Activated CD4-positive, alpha-beta T cell treated with anti-CD3 and anti-CD28 coated beads, Interleukin-2, amount 50 U/mL, for 24 hours (primary cell): ENCODE measurements at regions not wholly inside any gene's neighbourhood (a gene's known extent, or its start where the extent isn't known, plus 50 kb on each side); places are given as distances from the start of the nearest gene placed in this dataset.
"Not testable (repeated sequence)": the region's sequence is repeated elsewhere in the genome, so short reads cannot be mapped to it uniquely, and the experiment has no call there.

Source experiments
- DNase-seq, 2 donors: peaks; one replicate each; pipeline ENCODE4 v3.0.0-alpha.2; 2020; ENCODE audit warnings: low read depth in 1 of 2, low spot score in 1 of 2

DNA sequence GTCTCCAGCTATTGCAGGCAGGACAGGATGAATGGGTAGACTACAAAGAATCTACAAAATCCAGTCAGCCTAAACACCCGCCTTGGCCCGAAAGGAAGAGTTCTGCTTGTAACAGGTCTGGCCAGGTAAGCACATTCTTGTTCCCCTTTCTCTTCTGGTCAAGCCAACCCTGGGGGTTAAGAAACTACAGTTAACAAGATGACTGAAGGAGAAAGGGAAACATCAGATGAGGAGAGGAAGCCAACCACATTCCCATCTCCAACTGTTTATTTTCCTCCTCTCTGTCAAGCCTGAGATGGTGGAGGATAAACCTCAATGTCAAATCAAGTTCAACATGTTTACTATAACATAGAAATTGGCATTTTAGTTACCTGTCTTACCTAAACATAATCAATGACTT lies 198.9 kb downstream of the IPMK start:
- DNase-seq, result no peak

DNA sequence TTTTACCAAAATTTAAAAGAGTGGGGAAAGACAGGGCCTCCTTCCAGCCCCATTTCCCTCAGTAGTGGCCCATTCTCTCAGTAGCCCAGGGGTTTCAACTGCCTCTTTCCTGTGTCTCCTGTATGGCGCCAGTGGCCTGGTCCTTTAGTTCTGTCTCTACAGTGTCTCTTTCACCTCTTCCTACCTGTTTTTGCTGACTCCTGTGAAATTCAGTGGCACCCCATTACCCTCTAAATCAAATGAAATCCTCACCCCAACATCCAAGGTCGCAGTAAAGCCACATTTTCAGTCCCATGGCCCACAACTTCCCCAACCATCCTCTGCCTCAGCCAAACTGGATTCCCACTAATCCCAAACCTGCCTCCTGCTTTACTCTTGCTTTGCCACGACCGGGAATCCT lies 200.7 kb downstream of the IPMK start:
- no peak for DNase-seq

DNA sequence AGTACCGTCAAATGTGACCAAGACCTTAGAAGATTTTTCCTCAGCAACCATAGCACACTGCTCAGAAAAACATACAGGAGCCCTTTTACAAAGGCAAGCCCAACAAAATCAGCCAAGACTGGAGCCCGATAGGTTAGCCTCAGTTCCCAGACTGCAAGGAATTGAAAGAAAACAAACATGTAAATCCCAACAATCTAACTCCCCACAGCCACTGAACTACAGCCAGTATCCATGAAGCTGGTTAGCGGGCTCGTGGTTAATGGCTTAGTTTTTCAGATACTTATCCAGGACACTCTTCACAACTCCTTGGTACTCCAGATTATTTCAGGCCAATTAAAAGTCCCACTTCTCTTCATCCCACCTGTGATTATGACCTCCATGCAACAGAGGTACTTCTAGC lies 201.6 kb downstream of the IPMK start:
- DNase-seq, result no peak

DNA sequence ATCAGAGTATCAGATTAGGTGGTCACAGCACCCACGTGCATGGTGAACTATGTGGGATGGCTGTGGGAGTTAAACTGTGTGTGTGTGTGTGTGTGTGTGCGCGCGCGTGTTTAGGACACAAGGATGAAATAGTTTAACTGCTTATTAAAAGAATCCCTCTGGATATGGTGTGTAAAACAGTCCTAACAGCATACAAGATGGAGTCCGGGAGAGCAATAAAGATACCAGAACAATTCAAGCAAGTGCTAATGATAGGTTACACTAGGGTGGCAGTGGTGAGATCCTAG lies 202.2 kb downstream of the IPMK start:
- no peak for DNase-seq

DNA sequence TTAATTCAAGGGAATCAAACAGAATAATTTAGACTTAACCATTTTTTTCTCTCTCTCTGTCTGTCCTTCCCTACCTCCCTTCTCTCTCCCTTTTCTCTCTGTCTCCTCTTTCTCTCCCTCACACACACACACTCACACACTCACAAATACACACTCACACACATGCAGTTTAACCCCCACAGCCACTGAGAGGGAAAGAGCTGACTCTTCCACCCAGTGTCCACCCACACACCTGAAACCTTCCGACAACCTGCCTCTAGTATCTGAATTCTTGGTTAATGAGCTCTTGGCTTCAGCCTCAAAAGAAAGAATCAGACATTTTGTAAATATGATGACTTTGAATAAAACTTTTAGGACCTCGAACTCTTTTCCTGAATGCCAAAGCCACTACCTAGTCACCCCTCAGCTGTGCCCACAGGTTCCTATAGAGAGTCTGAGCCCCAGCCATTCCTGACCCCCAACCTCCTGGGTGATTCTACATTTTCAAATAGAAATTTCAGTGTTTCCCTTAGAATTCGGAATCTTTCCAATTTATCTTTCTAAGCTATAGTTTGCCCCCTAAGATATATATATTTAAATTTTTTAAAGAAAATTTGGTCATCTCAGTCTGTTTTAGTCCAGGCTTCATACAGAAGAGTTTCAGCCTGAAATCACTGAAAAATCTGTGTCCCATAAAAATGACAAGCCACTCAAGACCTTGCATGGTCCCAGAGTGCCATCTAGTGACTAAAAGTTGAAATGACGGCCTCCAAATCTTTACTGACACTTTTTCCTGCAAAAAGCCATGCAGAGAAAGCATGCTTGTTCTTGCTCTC lies 202.8 kb downstream of the IPMK start:
- peak in 1 of 2 donors; percentile 20 for DNase-seq

DNA sequence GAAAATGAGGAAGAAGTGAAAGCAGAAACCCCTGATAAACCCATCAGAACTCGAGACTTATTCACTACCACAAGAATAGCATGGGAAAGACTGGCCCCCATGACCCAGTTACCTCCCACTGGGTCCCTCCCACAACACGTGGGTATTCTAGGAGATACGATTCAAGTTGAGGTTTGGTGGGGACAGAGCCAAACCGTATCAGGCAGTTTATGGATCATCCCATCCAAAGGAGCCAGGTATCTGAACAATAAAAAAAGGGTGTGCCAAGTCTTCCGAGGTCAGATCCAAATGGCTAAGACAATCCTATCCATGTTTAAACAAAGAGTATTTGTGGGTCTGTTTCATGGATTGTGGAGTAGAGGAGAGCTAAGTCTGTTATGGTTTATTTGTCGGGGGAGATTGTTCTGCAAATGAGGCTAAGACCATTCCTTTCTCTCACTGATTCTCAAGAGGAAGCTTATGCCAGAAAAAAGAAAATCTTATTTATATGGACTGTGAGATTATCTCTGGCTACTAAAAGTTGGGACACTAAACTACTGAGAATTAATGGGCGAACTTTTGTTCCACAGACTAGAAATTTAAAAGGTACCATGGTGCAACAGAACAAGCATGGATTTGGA lies 203.7 kb downstream of the IPMK start:
- DNase-seq, result no peak

DNA sequence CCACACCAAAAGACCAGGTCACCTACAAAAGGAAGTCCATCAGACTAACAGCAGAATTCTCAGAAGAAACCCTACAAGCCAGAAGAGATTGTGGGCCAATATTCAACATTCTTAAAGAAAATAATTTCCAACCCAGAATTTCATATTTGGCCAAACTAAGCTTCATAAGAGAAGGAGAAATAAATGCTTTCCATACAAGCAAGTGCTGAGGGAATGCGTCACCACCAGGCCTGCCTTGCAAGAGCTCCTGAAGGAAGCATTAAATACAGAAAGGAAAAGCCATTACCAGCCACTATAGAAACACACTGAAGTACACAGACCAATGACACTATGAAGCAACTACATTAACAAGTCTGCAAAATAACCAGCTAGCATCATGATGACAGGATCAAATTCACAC lies 209.0 kb downstream of the IPMK start:
- DNase-seq, result not testable (repeated sequence)

DNA sequence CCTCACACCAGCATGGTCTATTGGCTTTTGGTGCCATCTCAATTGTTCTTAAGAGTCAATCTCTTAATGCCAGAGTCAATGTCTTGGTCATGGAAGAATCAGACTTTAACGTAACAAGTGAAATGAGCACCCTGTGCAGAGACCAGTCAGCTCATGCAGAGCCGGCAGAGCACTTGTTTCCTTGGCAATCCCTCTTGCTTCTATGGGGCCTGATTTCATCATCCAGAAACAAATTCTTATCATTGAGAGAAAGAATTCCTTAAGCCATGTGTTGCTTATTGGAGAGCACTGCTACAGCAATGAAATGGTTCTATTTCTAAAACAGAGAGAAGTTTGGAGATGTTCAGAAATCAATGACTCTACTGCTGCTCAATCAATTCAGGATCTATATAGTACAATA lies 212.8 kb downstream of the IPMK start:
- no peak for DNase-seq

DNA sequence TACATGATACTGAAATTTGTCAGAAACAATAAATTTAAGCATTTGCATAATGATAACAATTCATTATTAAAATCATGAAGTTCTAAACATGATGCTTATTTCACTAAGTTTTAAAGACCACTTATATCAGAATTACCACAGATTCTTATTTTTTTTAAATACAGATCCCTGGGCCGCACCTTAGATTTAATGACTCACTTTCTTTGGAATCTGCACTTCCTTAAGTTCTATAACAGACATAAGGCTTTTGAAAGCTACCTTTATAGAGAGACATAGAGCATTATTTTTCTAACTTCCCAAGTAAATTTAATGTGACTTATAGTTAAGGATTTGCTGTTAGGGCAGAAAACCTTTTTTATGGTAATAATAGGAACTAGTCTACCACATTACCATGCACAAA lies 214.9 kb downstream of the IPMK start:
- no peak for DNase-seq

DNA sequence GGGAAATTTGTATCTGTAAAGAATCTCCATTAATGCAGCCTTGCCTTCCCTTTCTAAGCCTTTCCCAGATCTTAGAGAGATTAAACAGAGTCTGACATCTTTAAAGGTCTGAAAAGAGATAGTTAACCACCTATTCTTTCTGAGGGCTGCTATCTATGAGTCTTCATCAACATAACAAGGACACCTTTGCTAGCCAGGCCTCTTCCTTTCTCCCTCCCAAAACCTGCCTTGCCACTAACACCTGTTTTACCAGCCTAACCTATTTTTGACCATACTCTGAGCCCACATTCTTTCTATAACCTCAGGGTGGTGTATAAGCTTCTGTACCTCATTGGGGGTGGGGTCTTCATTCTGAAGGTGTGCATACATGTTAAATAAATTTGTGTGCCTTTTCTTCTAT lies 217.1 kb downstream of the IPMK start:
- DNase-seq, result no peak

DNA sequence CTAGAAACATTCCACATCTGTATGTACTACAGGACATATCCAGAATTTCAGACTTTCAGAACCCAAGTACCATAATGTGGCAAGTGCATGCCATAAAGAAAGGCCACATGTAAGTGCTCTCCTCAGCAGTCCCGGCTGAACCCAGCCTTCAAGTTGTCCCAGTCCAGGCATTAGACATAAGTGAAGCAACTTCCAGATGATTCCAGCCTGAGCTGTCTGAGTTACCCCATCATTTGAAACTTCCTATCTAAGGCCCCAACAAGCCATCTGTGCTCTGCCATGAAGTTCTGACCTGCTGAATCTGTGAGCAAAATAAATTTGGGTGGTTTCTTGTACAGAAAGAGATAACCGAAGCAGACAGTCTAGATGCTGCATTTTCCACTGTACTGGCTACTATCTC lies 218.8 kb downstream of the IPMK start:
- DNase-seq, result no peak

DNA sequence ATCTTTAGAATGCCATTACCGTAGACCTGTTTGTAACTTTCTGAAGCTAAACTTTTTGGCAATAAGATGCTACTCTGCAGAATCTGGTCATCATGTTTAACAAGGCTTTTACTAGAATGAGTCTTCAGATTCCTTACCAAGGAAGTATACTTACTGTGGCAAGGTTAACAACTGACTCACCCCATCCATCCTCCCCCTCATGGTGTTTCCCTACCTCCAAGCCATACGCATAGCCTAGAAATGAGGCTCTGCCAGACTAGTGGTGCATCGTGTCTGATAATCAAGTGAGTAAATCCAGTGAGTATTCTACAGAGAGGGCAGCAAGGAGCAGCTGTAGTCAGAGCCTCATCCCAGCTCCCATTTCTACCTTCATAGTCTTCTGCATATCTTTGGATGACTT lies 223.6 kb downstream of the IPMK start:
- DNase-seq, result no peak

DNA sequence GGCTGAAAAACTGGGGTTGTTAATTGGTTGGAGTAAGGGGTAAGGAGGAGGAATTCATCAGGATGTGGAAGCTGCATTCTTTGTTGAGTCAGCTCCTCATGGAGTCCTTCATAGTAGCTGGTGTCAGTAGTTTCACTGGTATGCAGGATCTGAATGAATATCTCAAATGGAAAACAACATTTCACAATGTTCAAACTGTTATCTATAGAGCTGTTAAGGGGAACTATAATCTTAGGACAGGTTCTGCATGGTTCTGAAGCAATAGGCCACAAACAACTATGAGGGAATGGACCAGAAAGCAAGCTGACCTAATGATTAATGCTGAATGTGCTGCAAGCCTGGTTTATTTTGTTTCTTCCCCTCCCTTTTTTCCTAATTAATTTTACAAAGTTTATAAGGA lies 225.8 kb downstream of the IPMK start:
- DNase-seq, result no peak

DNA sequence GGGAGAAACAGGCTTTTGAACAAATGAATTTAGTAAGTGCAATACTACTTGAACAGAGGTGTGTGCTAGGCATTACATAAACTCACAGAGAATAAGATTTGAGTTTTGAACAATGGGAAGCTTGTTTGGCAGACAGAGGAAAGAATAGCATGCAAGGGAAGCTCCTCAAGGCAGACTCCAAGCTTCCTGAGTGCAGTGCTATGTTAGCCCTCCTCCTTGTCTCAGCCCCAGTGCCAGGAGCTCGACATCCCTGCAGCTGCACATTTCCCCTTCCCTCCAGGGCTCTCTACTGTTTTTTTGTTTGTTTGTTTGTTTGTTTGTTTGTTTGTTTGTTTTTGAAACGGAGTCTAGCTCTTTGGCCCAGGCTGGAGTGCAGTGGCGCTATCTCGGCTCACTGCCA lies 237.5 kb downstream of the IPMK start:
- DNase-seq, result no peak

DNA sequence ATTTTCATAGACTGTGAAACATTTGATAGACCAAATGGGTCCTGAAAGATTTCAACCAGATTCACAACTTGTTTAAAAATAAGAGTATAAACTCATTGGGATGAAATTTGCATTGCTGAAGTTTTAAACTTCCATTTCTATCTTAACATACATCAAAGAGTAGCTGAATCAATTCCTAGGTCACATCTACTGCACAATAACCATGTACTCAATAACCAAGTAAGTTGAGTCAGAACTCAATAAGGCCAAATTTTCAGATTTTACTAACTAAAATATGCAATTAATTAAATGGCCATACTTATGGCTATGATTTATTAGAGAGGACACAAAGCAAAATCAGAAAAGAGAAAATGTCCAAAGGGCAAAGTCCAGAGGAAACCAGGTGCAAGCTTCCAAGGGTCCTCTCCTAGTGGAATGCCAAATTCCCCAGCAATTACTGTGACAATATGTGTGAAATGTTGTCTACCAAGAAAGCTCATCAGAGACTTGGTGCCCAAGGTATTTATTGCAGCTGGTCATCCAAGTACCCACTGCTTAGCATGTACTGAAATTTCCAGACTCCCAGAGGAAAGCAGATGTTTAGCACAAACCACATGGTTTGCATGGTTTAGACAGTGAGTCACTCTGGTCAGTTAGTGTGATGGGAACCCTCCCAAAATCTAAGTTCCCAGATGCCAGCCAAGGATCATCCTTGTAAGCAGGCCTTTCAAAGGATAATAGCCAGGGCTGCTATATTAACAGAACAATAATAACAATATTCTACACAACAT lies 238.9 kb downstream of the IPMK start:
- DNase-seq, result no peak

DNA sequence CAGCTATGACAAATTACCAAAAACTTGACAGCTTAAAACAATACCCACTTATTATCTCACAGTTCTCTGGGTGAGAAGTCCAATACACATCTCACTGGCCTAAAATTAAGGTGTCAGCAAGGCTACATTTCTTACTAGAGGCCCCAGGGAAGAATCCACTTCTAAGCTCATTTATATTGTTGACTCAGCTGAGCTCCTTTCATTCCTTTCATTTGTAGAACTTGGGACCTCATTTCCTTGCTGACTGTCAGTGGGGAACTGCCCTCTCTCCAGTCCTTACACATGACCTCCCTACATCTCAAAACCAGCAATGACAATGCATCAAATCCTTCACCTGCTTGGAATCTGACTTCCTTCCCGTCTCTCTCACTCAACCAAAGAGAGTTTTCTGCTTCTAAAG lies 240.3 kb downstream of the IPMK start:
- no peak for DNase-seq

DNA sequence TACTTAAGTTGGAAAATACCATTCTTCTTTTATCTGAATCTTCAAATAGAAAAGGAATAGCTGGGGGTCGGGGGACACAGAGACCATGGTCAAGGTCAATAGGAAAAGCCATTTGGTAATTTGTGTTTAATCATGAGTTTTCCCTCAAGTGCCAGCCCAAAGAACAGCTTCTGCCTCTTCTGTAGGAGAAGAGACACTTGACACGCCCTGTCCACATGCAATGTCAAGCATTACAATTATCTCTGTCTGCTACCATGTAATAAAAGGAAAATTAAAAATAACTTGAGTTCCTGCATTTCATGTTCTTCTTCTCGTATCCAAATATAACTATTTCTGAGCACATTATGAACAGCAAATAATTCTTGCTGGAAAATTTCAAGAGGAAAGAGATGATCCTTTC lies 241.7 kb downstream of the IPMK start:
- DNase-seq, result no peak

DNA sequence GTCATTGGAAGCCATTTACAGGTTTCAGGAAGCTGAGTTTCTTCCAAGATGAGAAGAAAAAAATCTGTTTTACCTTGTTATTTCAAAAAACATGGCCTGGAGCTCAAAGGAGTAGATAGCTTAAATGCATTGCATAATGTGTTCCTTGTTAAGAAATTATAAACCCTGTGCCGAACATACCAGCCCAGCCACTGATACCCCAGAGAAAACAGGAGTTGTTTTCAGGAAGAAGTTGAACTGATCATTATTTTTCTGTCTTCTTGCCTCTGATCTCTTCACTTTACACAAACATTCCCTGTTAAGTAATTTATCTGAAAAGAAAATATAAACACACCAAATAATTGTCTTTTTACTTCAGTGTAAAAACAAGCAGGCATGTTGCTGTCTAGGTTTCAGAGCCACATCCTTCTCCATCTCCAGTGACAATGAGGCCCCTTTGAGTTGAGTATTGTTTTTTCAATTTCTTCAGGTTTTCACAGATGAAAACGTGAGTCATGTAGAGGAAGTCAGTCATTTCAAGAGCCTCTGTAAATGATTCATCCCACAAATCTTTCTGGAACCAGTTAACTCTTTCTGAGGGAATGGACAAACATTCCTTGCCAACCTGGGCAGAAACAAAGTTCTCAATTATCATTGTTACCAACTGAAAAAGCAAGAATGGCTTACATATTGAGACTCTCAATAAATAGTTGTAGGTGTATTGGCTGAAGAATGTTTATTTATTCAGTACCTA lies 244.2 kb downstream of the IPMK start:
- no peak for DNase-seq

DNA sequence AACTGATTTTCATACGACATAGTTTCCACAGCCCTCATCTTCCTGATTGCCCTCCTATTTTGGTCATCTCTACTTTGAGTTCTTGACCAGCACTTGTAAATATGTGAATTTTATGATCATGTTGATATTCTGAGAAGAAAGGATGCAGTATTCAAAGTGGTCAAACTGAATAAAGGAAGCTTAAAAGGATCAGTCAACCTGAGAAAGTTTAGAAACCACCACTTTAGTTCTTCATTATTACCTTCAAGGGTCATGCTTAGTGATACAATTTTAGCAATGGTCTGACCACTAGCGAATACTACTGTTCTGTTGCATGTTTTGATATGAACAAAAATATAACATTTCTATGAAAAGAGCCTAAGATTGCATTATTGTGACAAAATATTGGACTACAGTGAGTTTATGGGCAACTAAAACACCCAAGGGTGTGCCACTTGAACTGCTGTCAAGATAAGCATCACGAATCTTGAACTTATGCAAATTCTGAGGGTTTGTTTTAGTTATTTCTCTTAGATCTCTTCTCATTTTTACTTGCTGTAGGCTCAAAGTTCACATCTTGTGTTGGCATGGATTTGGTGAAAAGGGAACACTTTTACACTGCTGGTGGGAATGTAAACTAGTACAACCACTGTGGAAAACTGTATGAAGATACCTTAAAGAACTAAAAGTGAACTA lies 247.7 kb downstream of the IPMK start:
- no peak for DNase-seq

DNA sequence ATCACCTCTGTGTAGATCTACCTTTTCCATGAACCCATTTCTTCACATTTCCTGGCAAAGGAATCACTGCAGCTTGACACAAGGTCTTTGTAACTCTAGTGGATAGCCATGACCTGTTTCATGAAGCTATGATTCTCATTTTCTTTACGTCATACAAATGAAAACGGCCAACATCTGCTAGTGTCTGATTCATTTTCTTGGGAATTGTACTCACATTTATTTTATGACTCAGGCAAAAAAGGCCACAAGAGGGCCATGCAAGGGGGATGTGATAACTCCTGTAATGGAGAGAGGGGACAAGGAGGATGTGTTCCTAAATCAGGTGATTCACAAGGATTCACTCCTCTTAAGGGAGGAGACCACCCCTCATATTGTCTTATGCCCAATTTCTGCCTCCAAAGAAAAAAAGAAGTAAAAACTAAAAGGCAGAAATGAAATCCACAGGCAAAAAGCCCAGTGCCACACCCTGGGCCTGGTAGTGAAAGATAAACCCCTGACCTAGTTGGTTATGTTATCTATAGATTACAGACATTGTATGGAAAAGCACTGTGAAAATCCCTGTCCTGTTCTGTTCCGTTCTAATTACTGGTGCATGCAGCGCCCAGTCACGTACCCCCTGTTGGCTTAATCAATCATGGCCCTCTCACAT lies 249.9 kb downstream of the IPMK start:
- DNase-seq, result no peak

DNA sequence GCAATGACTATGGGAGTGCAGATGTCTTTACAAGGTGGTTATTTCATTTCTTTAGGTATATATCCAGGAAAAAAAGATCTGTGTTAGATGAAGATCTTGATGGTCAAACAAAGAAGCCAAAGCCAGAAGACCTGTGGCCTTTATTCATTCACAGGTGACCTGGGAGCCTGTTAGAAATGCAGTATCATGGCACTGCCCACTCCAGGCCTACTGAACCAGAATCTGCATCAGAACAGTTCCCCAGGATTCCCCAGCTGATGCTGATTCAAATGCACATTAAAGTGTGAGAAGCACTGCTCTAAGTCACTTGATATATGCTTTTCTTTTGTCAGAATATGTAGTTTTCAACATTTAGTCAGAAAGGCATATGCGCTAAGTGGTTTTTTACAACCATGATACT lies 251.1 kb downstream of the IPMK start:
- no peak for DNase-seq
